Islet of Langerhans (tissue), 1 donor: ENCODE measurements at regions not wholly inside any gene's neighbourhood (a gene's known extent, or its start where the extent isn't known, plus 50 kb on each side); places are given as distances from the start of the nearest gene placed in this dataset.
"Not testable (repeated sequence)": the region's sequence is repeated elsewhere in the genome, so short reads cannot be mapped to it uniquely, and the experiment has no call there.

Source experiments
- FAIRE-seq: peaks from one replicate; lab custom pipeline; 2011; peaks lifted over from hg19 to GRCh38; lab: Jason Lieb, UNC

GRCh38 chr1:79912813-79913212 lies 906.3 kb upstream of the ADGRL4 start:
- FAIRE-seq: no peak

- FAIRE-seq: no peak
Observed at GRCh38 chr1:79903321-79903720, 896.8 kb upstream of the ADGRL4 start.

GRCh38 chr1:79902418-79902817 lies 895.9 kb upstream of the ADGRL4 start:
- FAIRE-seq: no peak

- no peak for FAIRE-seq
Observed at GRCh38 chr1:79899914-79900313, 893.4 kb upstream of the ADGRL4 start.

- FAIRE-seq: no peak
Observed at GRCh38 chr1:79896140-79896539, 889.6 kb upstream of the ADGRL4 start.

GRCh38 chr1:79895573-79895972 lies 889.0 kb upstream of the ADGRL4 start:
- FAIRE-seq: no peak

- FAIRE-seq: not testable (repeated sequence)
Observed at GRCh38 chr1:79894129-79894528, 887.6 kb upstream of the ADGRL4 start.

GRCh38 chr1:79887059-79887458 lies 880.5 kb upstream of the ADGRL4 start:
- FAIRE-seq: no peak

- FAIRE-seq: no peak
Observed at GRCh38 chr1:79885101-79885500, 878.6 kb upstream of the ADGRL4 start.

- FAIRE-seq: no peak
Observed at GRCh38 chr1:79877086-79877485, 870.6 kb upstream of the ADGRL4 start.

GRCh38 chr1:79875187-79875586 lies 868.7 kb upstream of the ADGRL4 start:
- FAIRE-seq: no peak

GRCh38 chr1:79874289-79874688 lies 867.8 kb upstream of the ADGRL4 start:
- no peak for FAIRE-seq

- FAIRE-seq: no peak
Observed at GRCh38 chr1:79859212-79859948, 852.9 kb upstream of the ADGRL4 start.

- FAIRE-seq: no peak
Observed at GRCh38 chr1:79852004-79852403, 845.5 kb upstream of the ADGRL4 start.

GRCh38 chr1:79849388-79849787 lies 842.9 kb upstream of the ADGRL4 start:
- FAIRE-seq: no peak

GRCh38 chr1:79848316-79848715 lies 841.8 kb upstream of the ADGRL4 start:
- no peak for FAIRE-seq

- no peak for FAIRE-seq
Observed at GRCh38 chr1:79847700-79848099, 841.2 kb upstream of the ADGRL4 start.

- no peak for FAIRE-seq
Observed at GRCh38 chr1:79845936-79846335, 839.4 kb upstream of the ADGRL4 start.

- FAIRE-seq: no peak
Observed at GRCh38 chr1:79842811-79843210, 836.3 kb upstream of the ADGRL4 start.

GRCh38 chr1:79839882-79840281 lies 833.4 kb upstream of the ADGRL4 start:
- FAIRE-seq: no peak

GRCh38 chr1:79827446-79827845 lies 820.9 kb upstream of the ADGRL4 start:
- no peak for FAIRE-seq

- no peak for FAIRE-seq
Observed at GRCh38 chr1:79825551-79825950, 819.0 kb upstream of the ADGRL4 start.

GRCh38 chr1:79822053-79822452 lies 815.5 kb upstream of the ADGRL4 start:
- no peak for FAIRE-seq

GRCh38 chr1:79819140-79819539 lies 812.6 kb upstream of the ADGRL4 start:
- FAIRE-seq: no peak
